RWPE1 (cell line): ENCODE measurements at regions not wholly inside any gene's neighbourhood (a gene's known extent, or its start where the extent isn't known, plus 50 kb on each side); places are given as distances from the start of the nearest gene placed in this dataset.

Source experiments
- CTCF ChIA-PET: fragments of 350-600 bp; sonication (Branson Sonifier 250); formaldehyde crosslinking; extraction: SDS; loops from one replicate; lab custom pipeline; 2021; lab: Yijun Ruan, JAX
- POLR2A ChIA-PET: fragments of 400-600 bp; formaldehyde crosslinking; extraction: SDS; loops from one replicate; lab custom pipeline; 2020; ENCODE audit warnings: antibody characterized with exemption; ENCODE audit not compliant: low non-redundant PET; lab: Yijun Ruan, JAX
- DNase-seq: peaks from one replicate; pipeline ENCODE4 v3.0.0; 2012; ENCODE audit warnings: low spot score
- H3K27ac ChIP-seq: fragments of 450-650 bp; 2 replicates; pipeline ENCODE4 v1.5.1; 2017
- TF ChIP-seq, protein P1 (sequence below): fragments of 450-650 bp; conservative IDR thresholded peaks from 2 replicates; pipeline ENCODE4 v1.5.1; 2017; ENCODE audit warnings: low read depth, mild to moderate bottlenecking

- no peak overlapping the region for H3K27ac ChIP-seq
- ChIA-PET POLR2A (no interaction called here), CTCF (interaction anchor here (0.8 kb wide), 1 partner anchor 12 kb away, joined by 3 read pairs; no protein-coding TSS in a partner anchor)
- DNase-seq = no peak
- TF ChIP-seq, protein P1, sequence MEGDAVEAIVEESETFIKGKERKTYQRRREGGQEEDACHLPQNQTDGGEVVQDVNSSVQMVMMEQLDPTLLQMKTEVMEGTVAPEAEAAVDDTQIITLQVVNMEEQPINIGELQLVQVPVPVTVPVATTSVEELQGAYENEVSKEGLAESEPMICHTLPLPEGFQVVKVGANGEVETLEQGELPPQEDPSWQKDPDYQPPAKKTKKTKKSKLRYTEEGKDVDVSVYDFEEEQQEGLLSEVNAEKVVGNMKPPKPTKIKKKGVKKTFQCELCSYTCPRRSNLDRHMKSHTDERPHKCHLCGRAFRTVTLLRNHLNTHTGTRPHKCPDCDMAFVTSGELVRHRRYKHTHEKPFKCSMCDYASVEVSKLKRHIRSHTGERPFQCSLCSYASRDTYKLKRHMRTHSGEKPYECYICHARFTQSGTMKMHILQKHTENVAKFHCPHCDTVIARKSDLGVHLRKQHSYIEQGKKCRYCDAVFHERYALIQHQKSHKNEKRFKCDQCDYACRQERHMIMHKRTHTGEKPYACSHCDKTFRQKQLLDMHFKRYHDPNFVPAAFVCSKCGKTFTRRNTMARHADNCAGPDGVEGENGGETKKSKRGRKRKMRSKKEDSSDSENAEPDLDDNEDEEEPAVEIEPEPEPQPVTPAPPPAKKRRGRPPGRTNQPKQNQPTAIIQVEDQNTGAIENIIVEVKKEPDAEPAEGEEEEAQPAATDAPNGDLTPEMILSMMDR = no peak
Observed at GRCh38 chr6:147726342-147726741, 217.9 kb downstream of the SAMD5 start.

DNA sequence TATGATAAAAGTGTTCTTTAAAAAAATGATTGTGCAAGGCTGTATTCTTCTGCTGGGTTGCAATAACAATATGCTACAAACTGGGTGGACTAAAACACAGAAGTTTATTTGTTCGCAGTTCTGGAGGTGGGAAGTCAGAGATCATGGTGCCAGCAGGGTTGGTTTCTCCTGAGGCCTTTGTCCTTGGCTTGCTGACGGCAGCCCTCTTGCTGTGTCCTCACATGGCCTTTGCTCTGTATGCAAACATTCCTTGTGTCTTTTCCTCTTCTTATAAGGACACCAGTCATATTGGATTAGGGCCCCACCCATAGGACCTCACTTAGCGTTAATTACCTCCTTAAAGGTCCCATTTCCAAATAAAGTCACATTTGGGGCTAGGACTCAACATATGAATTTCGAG is 220.4 kb downstream of the SAMD5 start:
- DNase-seq = no peak
- TF ChIP-seq, protein P1 = no peak
- ChIA-PET CTCF (no interaction called here), POLR2A (no interaction called here)
- H3K27ac ChIP-seq = no peak overlapping the region

DNA sequence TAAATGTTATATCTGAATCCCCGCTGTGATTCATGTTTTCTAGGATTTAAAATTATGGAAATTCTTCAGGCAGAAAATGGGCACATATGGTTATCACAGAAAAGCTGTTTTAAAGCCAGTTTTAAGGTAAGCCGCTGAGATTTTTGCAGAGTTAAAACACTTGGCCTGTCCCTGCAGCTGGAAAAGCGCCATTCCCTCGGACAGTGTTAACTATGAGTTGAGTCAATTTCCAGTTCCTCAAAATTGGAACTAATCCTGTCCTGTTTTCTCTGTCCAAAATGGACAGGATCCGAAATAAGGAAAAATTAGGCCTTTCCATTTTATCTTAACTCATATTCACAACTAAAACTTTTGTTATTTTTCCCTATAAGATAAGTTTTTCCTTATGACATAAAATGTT is 225.2 kb downstream of the SAMD5 start:
- ChIA-PET CTCF (no interaction called here), POLR2A (no interaction called here)
- no peak for DNase-seq
- TF ChIP-seq, protein P1 = no peak
- no peak overlapping the region for H3K27ac ChIP-seq

GRCh38 chr6:147734151-147734550 is 225.7 kb downstream of the SAMD5 start:
- POLR2A ChIA-PET = no interaction called here
- no peak for DNase-seq
- no peak overlapping the region for H3K27ac ChIP-seq
- CTCF ChIA-PET = no interaction called here
- TF ChIP-seq, protein P1 = no peak

DNA sequence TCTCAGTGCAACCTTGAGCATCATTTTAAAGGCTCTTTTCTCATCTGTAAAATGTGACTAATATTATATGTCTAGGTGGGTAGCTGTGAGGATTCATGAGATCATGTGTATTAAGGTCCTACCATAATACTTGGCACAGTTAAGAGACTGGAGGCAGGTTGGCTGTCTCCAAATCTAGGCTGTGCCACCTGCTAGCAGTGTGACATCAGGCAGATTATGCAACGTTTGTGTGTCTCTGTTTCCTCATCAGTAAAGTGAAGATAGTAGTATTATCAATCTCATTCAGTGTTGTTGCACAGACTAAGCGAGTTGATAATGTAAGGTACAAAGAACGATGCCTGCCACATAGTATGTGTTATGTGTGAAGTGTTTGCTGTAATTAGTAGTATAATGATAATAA is 227.4 kb downstream of the SAMD5 start:
- TF ChIP-seq, protein P1 = no peak
- ChIA-PET CTCF (no interaction called here), POLR2A (no interaction called here)
- no peak overlapping the region for H3K27ac ChIP-seq
- no peak for DNase-seq

GRCh38 chr6:147737115-147737514 is 228.6 kb downstream of the SAMD5 start:
- DNase-seq = no peak
- H3K27ac ChIP-seq = no peak overlapping the region
- TF ChIP-seq, protein P1 = no peak
- ChIA-PET POLR2A (no interaction called here), CTCF (no interaction called here)
